ENCODE measurements at regions not wholly inside any gene's neighbourhood (a gene's known extent, or its start where the extent isn't known, plus 50 kb on each side); places are given as distances from the start of the nearest gene placed in this dataset.

DNA sequence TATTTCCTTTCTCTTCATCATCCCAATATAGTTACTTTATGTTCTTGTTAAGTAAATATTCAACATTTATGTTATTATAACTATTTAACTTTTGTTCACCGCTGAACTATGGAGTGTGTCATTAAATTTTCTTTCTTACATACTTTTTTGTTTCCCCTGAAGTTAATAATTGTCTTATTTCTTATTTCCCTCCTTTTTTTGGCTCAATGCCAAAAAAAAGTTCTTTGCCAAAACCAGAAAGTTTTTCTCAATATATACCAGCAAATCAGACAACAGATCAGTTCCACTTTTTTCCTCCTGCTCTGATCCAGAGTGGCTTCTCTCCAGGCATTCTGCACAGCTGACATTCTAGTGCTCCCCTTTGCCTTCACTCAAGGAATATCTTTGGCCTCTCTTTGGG is 187.0 kb upstream of the PPARGC1A start:
- no peak overlapping the region for H3K4me3 ChIP-seq (replicated peaks; ENCODE audit: insufficient read depth, low read length)
- TF ChIP-seq POLR2AphosphoS5 (IDR thresholded peaks at IDR 0.05; ENCODE audit: low read depth): no peak
- TF ChIP-seq SPI1 (IDR thresholded peaks at IDR 0.05; ENCODE audit: borderline replicate concordance, low read depth): no peak
- TF ChIP-seq GABPA (IDR thresholded peaks at IDR 0.05; ENCODE audit: low read depth): no peak
- TF ChIP-seq, protein P1, sequence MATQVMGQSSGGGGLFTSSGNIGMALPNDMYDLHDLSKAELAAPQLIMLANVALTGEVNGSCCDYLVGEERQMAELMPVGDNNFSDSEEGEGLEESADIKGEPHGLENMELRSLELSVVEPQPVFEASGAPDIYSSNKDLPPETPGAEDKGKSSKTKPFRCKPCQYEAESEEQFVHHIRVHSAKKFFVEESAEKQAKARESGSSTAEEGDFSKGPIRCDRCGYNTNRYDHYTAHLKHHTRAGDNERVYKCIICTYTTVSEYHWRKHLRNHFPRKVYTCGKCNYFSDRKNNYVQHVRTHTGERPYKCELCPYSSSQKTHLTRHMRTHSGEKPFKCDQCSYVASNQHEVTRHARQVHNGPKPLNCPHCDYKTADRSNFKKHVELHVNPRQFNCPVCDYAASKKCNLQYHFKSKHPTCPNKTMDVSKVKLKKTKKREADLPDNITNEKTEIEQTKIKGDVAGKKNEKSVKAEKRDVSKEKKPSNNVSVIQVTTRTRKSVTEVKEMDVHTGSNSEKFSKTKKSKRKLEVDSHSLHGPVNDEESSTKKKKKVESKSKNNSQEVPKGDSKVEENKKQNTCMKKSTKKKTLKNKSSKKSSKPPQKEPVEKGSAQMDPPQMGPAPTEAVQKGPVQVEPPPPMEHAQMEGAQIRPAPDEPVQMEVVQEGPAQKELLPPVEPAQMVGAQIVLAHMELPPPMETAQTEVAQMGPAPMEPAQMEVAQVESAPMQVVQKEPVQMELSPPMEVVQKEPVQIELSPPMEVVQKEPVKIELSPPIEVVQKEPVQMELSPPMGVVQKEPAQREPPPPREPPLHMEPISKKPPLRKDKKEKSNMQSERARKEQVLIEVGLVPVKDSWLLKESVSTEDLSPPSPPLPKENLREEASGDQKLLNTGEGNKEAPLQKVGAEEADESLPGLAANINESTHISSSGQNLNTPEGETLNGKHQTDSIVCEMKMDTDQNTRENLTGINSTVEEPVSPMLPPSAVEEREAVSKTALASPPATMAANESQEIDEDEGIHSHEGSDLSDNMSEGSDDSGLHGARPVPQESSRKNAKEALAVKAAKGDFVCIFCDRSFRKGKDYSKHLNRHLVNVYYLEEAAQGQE (IDR thresholded peaks at IDR 0.05; ENCODE audit: insufficient replicate concordance, low read depth): no peak
- TF ChIP-seq, protein P2, sequence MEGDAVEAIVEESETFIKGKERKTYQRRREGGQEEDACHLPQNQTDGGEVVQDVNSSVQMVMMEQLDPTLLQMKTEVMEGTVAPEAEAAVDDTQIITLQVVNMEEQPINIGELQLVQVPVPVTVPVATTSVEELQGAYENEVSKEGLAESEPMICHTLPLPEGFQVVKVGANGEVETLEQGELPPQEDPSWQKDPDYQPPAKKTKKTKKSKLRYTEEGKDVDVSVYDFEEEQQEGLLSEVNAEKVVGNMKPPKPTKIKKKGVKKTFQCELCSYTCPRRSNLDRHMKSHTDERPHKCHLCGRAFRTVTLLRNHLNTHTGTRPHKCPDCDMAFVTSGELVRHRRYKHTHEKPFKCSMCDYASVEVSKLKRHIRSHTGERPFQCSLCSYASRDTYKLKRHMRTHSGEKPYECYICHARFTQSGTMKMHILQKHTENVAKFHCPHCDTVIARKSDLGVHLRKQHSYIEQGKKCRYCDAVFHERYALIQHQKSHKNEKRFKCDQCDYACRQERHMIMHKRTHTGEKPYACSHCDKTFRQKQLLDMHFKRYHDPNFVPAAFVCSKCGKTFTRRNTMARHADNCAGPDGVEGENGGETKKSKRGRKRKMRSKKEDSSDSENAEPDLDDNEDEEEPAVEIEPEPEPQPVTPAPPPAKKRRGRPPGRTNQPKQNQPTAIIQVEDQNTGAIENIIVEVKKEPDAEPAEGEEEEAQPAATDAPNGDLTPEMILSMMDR (IDR thresholded peaks at IDR 0.05; ENCODE audit: insufficient read depth, low read length): no peak
- no peak for DNase-seq (ENCODE audit: low read depth in 1 of 2, low spot score in 1 of 2)
- no peak overlapping the region for H3K27ac ChIP-seq (replicated peaks)
- no peaks in the 10 kb centered on the region for H3K27me3 ChIP-seq (ENCODE audit: insufficient read depth, poor library complexity, severe bottlenecking)

DNA sequence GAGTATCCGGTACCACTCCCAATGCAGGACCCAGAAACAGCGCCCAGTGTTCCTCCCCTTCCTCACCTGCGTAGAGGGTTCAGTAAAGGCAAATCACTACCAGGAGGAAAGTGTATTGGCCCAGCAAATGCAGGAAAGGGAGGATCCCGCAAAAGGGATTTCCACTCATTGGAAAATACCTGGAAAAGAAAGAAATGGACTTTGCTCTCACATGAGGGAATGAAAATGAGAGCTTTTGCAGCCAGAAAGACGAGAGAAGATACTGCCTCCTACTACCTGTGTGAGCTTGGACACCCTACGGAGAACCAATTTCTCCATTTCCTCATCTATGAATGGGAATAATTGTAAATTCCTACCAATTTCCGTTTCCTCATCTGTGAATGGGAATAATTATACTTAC is 184.1 kb upstream of the PPARGC1A start:
- Histone ChIP-seq H3K27me3 (ENCODE audit: insufficient read depth, poor library complexity, severe bottlenecking) (no peaks in the 10 kb centered on the region), H3K27ac (replicated peaks) (no peak overlapping the region), H3K4me3 (replicated peaks; ENCODE audit: insufficient read depth, low read length) (no peak overlapping the region)
- DNase-seq (ENCODE audit: low read depth in 1 of 2, low spot score in 1 of 2): no peak
- TF ChIP-seq, protein P1 (IDR thresholded peaks at IDR 0.05; ENCODE audit: insufficient replicate concordance, low read depth): no peak
- no peak for TF ChIP-seq GABPA (IDR thresholded peaks at IDR 0.05; ENCODE audit: low read depth)
- no peak for TF ChIP-seq SPI1 (IDR thresholded peaks at IDR 0.05; ENCODE audit: borderline replicate concordance, low read depth)

DNA sequence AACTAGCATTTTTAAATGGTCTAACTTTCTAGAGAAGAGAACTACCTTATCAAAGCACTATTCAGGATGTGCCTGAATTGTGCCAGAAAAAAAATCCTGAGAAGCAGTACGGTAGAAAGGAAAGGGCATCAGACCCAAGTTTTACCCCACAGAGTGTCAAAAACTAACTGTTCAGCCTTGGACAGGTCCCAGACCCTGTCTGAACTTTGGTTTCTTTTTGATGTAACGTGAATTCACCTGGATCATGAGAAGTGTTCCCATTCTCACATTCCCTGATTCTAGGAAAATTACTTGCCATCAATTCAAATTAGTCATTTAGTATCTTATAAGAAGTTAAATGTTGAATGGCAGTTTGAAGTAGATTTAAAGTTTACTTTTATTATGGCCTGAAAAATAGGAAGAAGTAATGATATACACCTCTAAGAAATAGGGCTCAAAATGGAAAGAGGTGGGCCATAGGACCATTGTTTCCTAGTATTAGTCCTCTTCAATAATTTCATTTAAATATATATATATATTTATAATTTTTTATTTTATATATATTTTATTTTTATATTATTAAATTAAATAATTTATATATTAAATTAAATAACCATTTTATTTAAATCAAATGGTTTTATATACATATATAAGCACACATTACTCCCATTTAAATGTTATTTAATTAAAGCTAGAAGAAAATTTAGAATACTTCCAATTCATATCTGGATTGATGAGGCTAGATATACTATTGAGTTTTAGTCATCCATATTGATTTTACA is 181.9 kb upstream of the PPARGC1A start:
- TF ChIP-seq POLR2AphosphoS5 (IDR thresholded peaks at IDR 0.05; ENCODE audit: low read depth) (no peak), SPI1 (IDR thresholded peaks at IDR 0.05; ENCODE audit: borderline replicate concordance, low read depth) (no peak), GABPA (IDR thresholded peaks at IDR 0.05; ENCODE audit: low read depth) (no peak)
- TF ChIP-seq, protein P1 (IDR thresholded peaks at IDR 0.05; ENCODE audit: insufficient replicate concordance, low read depth): no peak
- TF ChIP-seq, protein P2 (IDR thresholded peaks at IDR 0.05; ENCODE audit: insufficient read depth, low read length): no peak
- no peaks in the 10 kb centered on the region for H3K27me3 ChIP-seq (ENCODE audit: insufficient read depth, poor library complexity, severe bottlenecking)
- no peak overlapping the region for H3K27ac ChIP-seq (replicated peaks)
- no peak for DNase-seq (ENCODE audit: low read depth in 1 of 2, low spot score in 1 of 2)
- no peak overlapping the region for H3K4me3 ChIP-seq (replicated peaks; ENCODE audit: insufficient read depth, low read length)

All from HL-60 (cell line).